Fibroblast of mammary gland (primary cell): ENCODE measurements at regions not wholly inside any gene's neighbourhood (a gene's known extent, or its start where the extent isn't known, plus 50 kb on each side); places are given as distances from the start of the nearest gene placed in this dataset.

Experiments
- DNase-seq: peaks from one replicate; pipeline ENCODE4 v3.0.0-alpha.2; 2010; ENCODE audit warnings: low read depth
- H3K4me3 ChIP-seq: 2 replicates; pipeline ENCODE4 v1.5.1; 2011; ENCODE audit warnings: low read depth, mild to moderate bottlenecking, low read length, moderate library complexity; ENCODE audit not compliant: control insufficient read depth
- CTCF ChIP-seq: conservative IDR thresholded peaks from 2 replicates; pipeline ENCODE4 v1.5.1; 2011; ENCODE audit warnings: low read depth, low read length, inconsistent platforms; ENCODE audit not compliant: control insufficient read depth, insufficient read depth

GRCh38 chr5:67372887-67373286, 176.3 kb upstream of the CD180 start:
- TF ChIP-seq CTCF, result no peak
- H3K4me3 ChIP-seq, result no peak overlapping the region
- DNase-seq, result no peak

- no peak overlapping the region for H3K4me3 ChIP-seq
- no peak for DNase-seq
- no peak for TF ChIP-seq CTCF
Observed at GRCh38 chr5:67371924-67372323, 175.3 kb upstream of the CD180 start.

- no peak overlapping the region for H3K4me3 ChIP-seq
- DNase-seq, result no peak
- TF ChIP-seq CTCF, result no peak
Observed at GRCh38 chr5:67366691-67367395, 170.2 kb upstream of the CD180 start.

- no peak for TF ChIP-seq CTCF
Observed at GRCh38 chr5:67366276-67366675, 169.7 kb upstream of the CD180 start.

GRCh38 chr5:67364381-67364970, 167.9 kb upstream of the CD180 start:
- H3K4me3 ChIP-seq, result no peak overlapping the region
- no peak for DNase-seq
- no peak for TF ChIP-seq CTCF

More at GRCh38 chr5:67366276-67366675, 169.7 kb upstream of the CD180 start:
- DNase-seq, result no peak
- H3K4me3 ChIP-seq, result no peak overlapping the region

GRCh38 chr5:67363963-67364362, 167.4 kb upstream of the CD180 start:
- no peak for DNase-seq
- no peak overlapping the region for H3K4me3 ChIP-seq

More at GRCh38 chr5:67363963-67364362, 167.4 kb upstream of the CD180 start:
- TF ChIP-seq CTCF, result no peak
